ENCODE measurements at regions not wholly inside any gene's neighbourhood (a gene's known extent, or its start where the extent isn't known, plus 50 kb on each side); places are given as distances from the start of the nearest gene placed in this dataset.

DNA sequence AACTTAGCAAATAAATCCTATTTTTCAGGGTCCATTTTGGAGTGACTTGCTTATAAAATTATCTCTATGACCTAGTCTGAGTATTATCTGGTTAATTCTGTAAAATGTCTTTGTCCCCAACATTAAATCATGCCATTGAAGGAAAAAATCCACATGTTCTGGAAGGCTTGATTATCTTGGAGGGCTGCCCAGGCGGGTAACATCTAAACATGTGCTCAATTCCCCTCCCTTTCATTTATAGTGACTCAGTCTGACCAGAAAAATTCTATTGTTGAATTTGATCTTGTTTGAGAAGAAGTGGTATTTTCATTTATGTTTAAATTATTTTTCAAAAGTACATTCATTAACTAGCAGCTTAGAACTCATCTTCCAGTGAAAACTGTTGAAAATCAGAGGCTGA, 55.4 kb upstream of the SLC10A7 start:
- no peak for DNase-seq (ENCODE audit: low spot score)

DNA sequence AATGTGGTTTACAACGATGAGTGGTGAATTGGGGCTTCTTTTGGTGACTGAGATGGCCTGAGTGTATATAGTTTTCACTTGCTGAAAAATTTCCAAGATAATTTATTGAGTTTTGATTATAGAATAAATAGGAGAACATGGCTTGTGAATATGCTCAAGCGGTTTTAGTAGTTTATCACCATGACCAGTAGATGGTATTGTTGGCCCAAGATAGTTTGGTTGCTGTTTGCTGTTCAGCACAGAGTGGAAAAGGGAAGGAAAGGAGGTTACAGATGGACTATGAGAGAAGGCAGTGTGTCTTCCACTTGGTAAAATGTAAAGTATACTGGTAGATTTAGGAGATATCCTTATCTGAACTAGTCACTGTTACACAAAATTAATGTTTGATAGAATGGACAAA, 55.8 kb upstream of the POU4F2 start:
- no peak for DNase-seq (ENCODE audit: low spot score)

DNA sequence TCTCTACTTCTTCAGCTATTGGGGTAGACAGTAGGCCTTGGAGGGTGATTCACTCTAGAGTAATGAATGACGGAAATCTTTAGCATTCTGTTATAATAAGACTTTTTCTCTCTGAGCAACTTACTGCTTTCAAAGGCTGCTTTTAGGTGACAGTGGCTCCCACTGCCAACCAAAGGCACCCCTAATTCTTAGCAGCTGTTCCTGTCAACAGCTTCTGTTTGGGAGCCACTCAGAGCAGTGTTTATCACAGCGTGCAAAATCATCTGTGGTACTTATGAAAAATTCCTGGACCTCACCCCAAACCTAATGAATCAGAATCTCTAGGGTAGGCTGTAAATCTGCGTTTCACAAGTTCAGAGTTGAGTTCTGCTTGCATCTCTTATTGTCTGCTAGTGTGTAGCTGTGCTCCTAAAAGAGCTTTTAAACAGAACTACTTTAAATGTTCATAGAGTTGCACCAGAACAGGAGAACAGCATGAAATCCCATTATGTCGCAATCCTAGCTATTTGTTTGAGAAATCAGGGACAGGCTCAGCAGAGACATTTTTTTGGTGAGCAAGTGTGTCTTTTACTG, 52.8 kb upstream of the POU4F2 start:
- peak; percentile 21 for DNase-seq (ENCODE audit: low spot score)

Measured in Ammon's horn (tissue), 1 donor.